HepG2 (cell line): ENCODE measurements at regions not wholly inside any gene's neighbourhood (a gene's known extent, or its start where the extent isn't known, plus 50 kb on each side); places are given as distances from the start of the nearest gene placed in this dataset.

Experiments
- ATAC-seq: fragments of 200-7000 bp; cut with Tn5 transposase; 3 replicates; pipeline ENCODE4 v1.9.1; 2020; ENCODE audit warnings: mild to moderate bottlenecking, moderate library complexity
- BruUV-seq: library from RNA; stranded (reverse); fragments of 400-500 nt; replicated peaks from 2 replicates; lab custom pipeline; 2021; lab: Mats Ljungman, UMichigan
- CTCF ChIA-PET: fragments of 300-600 bp; formaldehyde crosslinking; extraction: SDS; loops from one replicate; lab custom pipeline; 2021; ENCODE audit warnings: low total read pairs, inconsistent platforms, low intra/inter-chr PET ratio; lab: Yijun Ruan, JAX
- POLR2A ChIA-PET: fragments of 350-600 bp; sonication (Branson Sonifier 250); formaldehyde crosslinking; loops from one replicate; lab custom pipeline; 2020; ENCODE audit warnings: antibody characterized with exemption, inconsistent platforms; lab: Yijun Ruan, JAX
- DNase-seq: peaks from one replicate; pipeline ENCODE4 v3.0.0-alpha.2; 2015; ENCODE audit warnings: low spot score
- FAIRE-seq: peaks from 3 replicates; lab custom pipeline; 2011; peaks lifted over from hg19 to GRCh38; lab: Jason Lieb, UNC
- H2AFZ ChIP-seq: one replicate; pipeline ENCODE4 v1.6.1; 2011; ENCODE audit warnings: low read length, inconsistent platforms
- H3K27ac ChIP-seq: fragments of 300-600 bp; 3 replicates; pipeline ENCODE4 v1.8.0; 2011; ENCODE audit warnings: mixed run types, mild to moderate bottlenecking, mixed read lengths, low read length, inconsistent platforms; ENCODE audit not compliant: insufficient read depth; ENCODE audit errors: extremely low read length
- H3K27me3 ChIP-seq, 2 experiments: fragments of 200-600 bp in 1 of 2; 2 replicates in 1 of 2; 3 replicates in 1 of 2; pipeline versions ENCODE4 v1.6.0 to v1.8.0; 2011; ENCODE audit warnings: low read length in 2 of 2, mild to moderate bottlenecking in 2 of 2, moderate library complexity in 2 of 2, inconsistent platforms in 1 of 2; ENCODE audit not compliant: insufficient read depth in 2 of 2, control insufficient read depth in 1 of 2
- H3K36me3 ChIP-seq, 2 experiments: fragments of 200-600 bp in 1 of 2; replicated peaks in 1 of 2; 2 replicates in 1 of 2; 3 replicates in 1 of 2; pipeline versions ENCODE4 v1.5.1 to v1.8.0; 2011; ENCODE audit warnings: low read length in 2 of 2, inconsistent platforms in 1 of 2; ENCODE audit not compliant: insufficient read depth in 2 of 2, control insufficient read depth in 1 of 2
- H3K4me1 ChIP-seq: 2 replicates; pipeline ENCODE4 v1.5.1; 2012; ENCODE audit warnings: low read length, inconsistent platforms; ENCODE audit not compliant: insufficient read depth
- H3K4me2 ChIP-seq: 2 replicates; pipeline ENCODE4 v1.6.0; 2011; ENCODE audit warnings: low read depth, low read length, inconsistent platforms
- H3K4me3 ChIP-seq, 3 experiments: fragments of 200-600 bp in 1 of 3; sonication (generic), shearing (Covaris generic) in 1 of 3; replicated peaks in 1 of 3; 2 replicates each; pipeline ENCODE4 v1.5.1; 2011 to 2016; ENCODE audit warnings: low read length in 3 of 3, inconsistent platforms in 2 of 3, low read depth in 2 of 3, mild to moderate bottlenecking in 2 of 3, control low read depth in 1 of 3, mixed read lengths in 1 of 3; ENCODE audit not compliant: insufficient read depth in 1 of 3
- H3K79me2 ChIP-seq: one replicate; pipeline ENCODE4 v1.6.1; 2011; ENCODE audit warnings: low read length, inconsistent platforms; ENCODE audit not compliant: insufficient read depth
- H3K9ac ChIP-seq: 2 replicates; pipeline ENCODE4 v1.6.0; 2011; ENCODE audit warnings: mild to moderate bottlenecking, low read depth, low read length, inconsistent platforms; ENCODE audit not compliant: insufficient read depth
- H3K9me3 ChIP-seq: 2 replicates; pipeline ENCODE4 v1.5.1; 2012; ENCODE audit warnings: mild to moderate bottlenecking, low read length
- H4K20me1 ChIP-seq: 2 replicates; pipeline ENCODE4 v1.6.0; 2011; ENCODE audit warnings: inconsistent platforms, mild to moderate bottlenecking, low read length, moderate library complexity; ENCODE audit not compliant: insufficient read depth
- ATF4 ChIP-seq, 2 experiments: fragments of 450-650 bp in 1 of 2; sonication (generic) in 1 of 2; formaldehyde crosslinking; IDR thresholded peaks; 2 replicates each; pipeline versions ENCODE4 v1.5.0 to v1.8.0; 2020 to 2022; ENCODE audit warnings: mild to moderate bottlenecking in 1 of 2, missing genetic modification reagents in 1 of 2
- CEBPB ChIP-seq: IDR thresholded peaks from 2 replicates; pipeline ENCODE4 v1.6.1; 2011; ENCODE audit warnings: low read depth, low read length, improper control_type of control experiment, borderline replicate concordance
- NFYC ChIP-seq: IDR thresholded peaks from 2 replicates; pipeline ENCODE4 v1.6.1; 2016; ENCODE audit warnings: missing genetic modification reagents, missing compliant biosample characterization
- SSRP1 ChIP-seq: IDR thresholded peaks from 2 replicates; pipeline ENCODE4 v1.6.1; 2016; ENCODE audit warnings: control low read depth
- ZNF329 ChIP-seq: sonication (generic); formaldehyde crosslinking; IDR thresholded peaks from 2 replicates; pipeline ENCODE4 v1.9.0; 2021; ENCODE audit warnings: low read depth, mild to moderate bottlenecking, missing genetic modification reagents
- WGBS: methylation state at CpG from one replicate; pipeline ENCODE4 v1.1.6; 2017; ENCODE audit warnings: low lambda C conversion rate; 5-methylcytosine and 5-hydroxymethylcytosine counted together
- in situ Hi-C: cut with HindIII; loops from 2 replicates; pipeline ENCODE4 v1.10.0; 2017; ENCODE audit warnings: low pct_unique_long_range_greater_than_20kb; ENCODE audit not compliant: extremely low pct_ligation_motif_present
- intact Hi-C: fragments of 100-400 bp; cut with micrococcal nuclease; formaldehyde crosslinking; loops from one replicate; pipeline ENCODE4 v1.10.0; 2022; ENCODE audit not compliant: unreplicated experiment
- TF ChIP-seq, protein P1 (sequence below): sonication (generic); formaldehyde crosslinking; IDR thresholded peaks from 2 replicates; pipeline ENCODE4 v1.4.0; 2020; ENCODE audit warnings: missing genetic modification reagents

DNA sequence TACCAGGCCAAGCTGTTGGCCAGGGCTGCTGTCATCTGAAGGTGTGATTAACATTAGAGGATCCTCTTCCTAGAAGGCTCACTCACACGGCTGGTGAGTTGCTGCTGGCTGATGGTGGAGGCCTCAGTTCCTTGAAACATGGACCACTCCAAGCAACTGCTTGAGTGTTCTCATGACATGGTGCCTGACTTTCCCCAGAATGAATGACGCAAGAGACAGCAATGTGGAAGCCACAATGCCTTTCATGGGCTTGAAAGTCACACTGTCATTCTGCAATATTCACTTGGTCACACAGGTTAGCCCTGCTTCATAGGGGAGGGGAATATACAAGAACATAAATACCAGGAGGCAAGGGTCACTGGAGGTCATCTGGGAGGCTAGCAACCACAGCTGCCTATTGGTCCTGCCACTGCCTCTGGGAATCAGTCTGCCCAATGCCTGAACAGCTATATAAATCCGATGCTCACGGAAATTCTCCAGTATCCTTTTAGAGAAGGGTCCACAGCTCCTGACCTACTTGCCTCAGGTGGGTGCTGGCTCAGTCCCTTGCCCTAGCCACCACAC, 97.1 kb upstream of the MAML3 start:
- TF ChIP-seq SSRP1 = no peak
- TF ChIP-seq CEBPB = peak; percentile 73; the same call in 1 of the 2 replicates
- TF ChIP-seq ZNF329 (CRISPR knock-in tag) = no peak
- TF ChIP-seq ATF4 (CRISPR knock-in tag; IDR thresholded peaks at IDR 0.05) = peak in 1 of 2 experiments; percentile 23; a peak in 1 of 4 replicates
- intact Hi-C loops = no loop called here
- H3K27me3 ChIP-seq = peaks cover 2 to 8% of the 10 kb centered on the region in 2 experiments; a peak in 2 of 5 replicates
- no peaks in the 10 kb centered on the region for H3K79me2 ChIP-seq
- BruUV-seq = no TSS peak
- no peak overlapping the region for H3K27ac ChIP-seq
- no peaks in the 10 kb centered on the region for H3K9me3 ChIP-seq
- ATAC-seq (no peak), FAIRE-seq (no peak), DNase-seq (no peak)
- H3K9ac ChIP-seq = no peak overlapping the region
- peaks cover 26% of the 10 kb centered on the region for H3K4me1 ChIP-seq
- 75% methylated on average over 2 of the region's 4 CpGs for WGBS
- in situ Hi-C loops = loop anchor here (5.0 kb wide), 3 partner anchors 99 to 594 kb away; partner anchors contain the start of gene MAML3
- no peak overlapping the region for H3K4me3 ChIP-seq
- no peaks in the 10 kb centered on the region for H3K36me3 ChIP-seq
- no peaks in the 10 kb centered on the region for H4K20me1 ChIP-seq
- no peak overlapping the region for H2AFZ ChIP-seq
- H3K4me2 ChIP-seq = no peak overlapping the region
- POLR2A ChIA-PET = no interaction called here
- CTCF ChIA-PET = no interaction called here

GRCh38 chr4:140249351-140249750, 95.4 kb upstream of the MAML3 start:
- H3K4me3 ChIP-seq = no peak overlapping the region
- DNase-seq (no peak), FAIRE-seq (no peak), ATAC-seq (no peak)
- in situ Hi-C loops = no loop called here
- H3K4me1 ChIP-seq = peaks cover 12% of the 10 kb centered on the region
- 73% methylated on average over 4 of the region's 4 CpGs for WGBS
- H3K27ac ChIP-seq = no peak overlapping the region
- POLR2A ChIA-PET = no interaction called here
- no TSS peak for BruUV-seq
- H2AFZ ChIP-seq = no peak overlapping the region
- H4K20me1 ChIP-seq = no peaks in the 10 kb centered on the region
- no peaks in the 10 kb centered on the region for H3K79me2 ChIP-seq
- H3K4me2 ChIP-seq = no peak overlapping the region
- H3K9me3 ChIP-seq = no peaks in the 10 kb centered on the region
- no peaks in the 10 kb centered on the region for H3K36me3 ChIP-seq
- intact Hi-C loops = no loop called here
- TF ChIP-seq NFYC = no peak
- TF ChIP-seq, protein P1, sequence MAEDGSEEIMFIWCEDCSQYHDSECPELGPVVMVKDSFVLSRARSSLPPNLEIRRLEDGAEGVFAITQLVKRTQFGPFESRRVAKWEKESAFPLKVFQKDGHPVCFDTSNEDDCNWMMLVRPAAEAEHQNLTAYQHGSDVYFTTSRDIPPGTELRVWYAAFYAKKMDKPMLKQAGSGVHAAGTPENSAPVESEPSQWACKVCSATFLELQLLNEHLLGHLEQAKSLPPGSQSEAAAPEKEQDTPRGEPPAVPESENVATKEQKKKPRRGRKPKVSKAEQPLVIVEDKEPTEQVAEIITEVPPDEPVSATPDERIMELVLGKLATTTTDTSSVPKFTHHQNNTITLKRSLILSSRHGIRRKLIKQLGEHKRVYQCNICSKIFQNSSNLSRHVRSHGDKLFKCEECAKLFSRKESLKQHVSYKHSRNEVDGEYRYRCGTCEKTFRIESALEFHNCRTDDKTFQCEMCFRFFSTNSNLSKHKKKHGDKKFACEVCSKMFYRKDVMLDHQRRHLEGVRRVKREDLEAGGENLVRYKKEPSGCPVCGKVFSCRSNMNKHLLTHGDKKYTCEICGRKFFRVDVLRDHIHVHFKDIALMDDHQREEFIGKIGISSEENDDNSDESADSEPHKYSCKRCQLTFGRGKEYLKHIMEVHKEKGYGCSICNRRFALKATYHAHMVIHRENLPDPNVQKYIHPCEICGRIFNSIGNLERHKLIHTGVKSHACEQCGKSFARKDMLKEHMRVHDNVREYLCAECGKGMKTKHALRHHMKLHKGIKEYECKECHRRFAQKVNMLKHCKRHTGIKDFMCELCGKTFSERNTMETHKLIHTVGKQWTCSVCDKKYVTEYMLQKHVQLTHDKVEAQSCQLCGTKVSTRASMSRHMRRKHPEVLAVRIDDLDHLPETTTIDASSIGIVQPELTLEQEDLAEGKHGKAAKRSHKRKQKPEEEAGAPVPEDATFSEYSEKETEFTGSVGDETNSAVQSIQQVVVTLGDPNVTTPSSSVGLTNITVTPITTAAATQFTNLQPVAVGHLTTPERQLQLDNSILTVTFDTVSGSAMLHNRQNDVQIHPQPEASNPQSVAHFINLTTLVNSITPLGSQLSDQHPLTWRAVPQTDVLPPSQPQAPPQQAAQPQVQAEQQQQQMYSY = peak; percentile 93
- peaks cover 2 to 11% of the 10 kb centered on the region in 2 experiments; a peak in 2 of 5 replicates for H3K27me3 ChIP-seq
- CTCF ChIA-PET = no interaction called here
- H3K9ac ChIP-seq = no peak overlapping the region
